GM12892 (cell line): ENCODE measurements at regions not wholly inside any gene's neighbourhood (a gene's known extent, or its start where the extent isn't known, plus 50 kb on each side); places are given as distances from the start of the nearest gene placed in this dataset.

Experiments
- DNase-seq: peaks from one replicate; pipeline ENCODE4 v3.0.0; 2011; ENCODE audit not compliant: insufficient read length
- FAIRE-seq: peaks from 2 replicates; lab custom pipeline; 2011; peaks lifted over from hg19 to GRCh38; lab: Jason Lieb, UNC
- POLR2A ChIP-seq: IDR thresholded peaks from 2 replicates; pipeline ENCODE4 v1.6.1; 2011; ENCODE audit warnings: low read depth, low read length, control low read depth
- POLR2AphosphoS5 ChIP-seq: IDR thresholded peaks from 2 replicates; pipeline ENCODE4 v1.6.1; 2011; ENCODE audit warnings: low read depth, low read length, control low read depth
- TAF1 ChIP-seq: IDR thresholded peaks from 2 replicates; pipeline ENCODE4 v1.6.1; 2011; ENCODE audit warnings: low read depth, mild to moderate bottlenecking, control low read depth, low read length, borderline replicate concordance

DNA sequence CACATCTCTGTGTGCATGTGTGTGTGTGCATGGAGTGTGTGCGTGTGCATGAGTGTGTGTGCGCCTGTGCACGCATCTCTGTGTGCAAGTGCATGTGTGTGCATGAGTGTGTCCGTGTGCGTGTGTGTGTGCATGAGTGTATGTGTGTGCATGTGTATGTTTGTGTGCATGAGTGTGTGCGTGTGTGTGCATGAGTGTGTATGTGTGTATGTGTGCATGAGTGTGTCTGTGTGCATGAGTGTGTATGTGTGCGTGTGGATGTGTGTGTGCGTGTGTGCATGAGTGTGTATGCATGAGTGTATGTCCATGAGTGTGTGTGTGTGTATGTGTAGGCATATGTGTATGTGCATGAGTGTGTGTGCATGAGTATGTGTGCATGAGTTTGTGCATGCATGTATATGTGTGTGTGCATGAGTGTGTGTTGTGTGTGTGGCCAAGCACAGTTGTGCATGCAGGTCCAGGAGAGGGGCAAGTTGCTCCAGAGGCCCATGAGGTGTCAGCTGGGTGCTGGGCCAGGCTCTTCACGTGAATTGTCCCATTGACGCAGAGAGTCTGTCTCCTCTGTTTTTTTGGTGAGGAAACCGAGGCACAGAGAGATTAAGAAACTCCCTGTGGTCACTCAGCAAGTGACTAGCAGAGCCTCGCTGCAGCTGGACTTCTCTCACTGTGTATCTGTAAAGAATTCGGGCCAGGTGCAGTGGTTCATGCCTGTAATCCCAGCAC, 75.5 kb downstream of the ASB1 start:
- no peak for DNase-seq
- no peak for FAIRE-seq
- TF ChIP-seq POLR2A (no peak), POLR2AphosphoS5 (no peak), TAF1 (no peak)

DNA sequence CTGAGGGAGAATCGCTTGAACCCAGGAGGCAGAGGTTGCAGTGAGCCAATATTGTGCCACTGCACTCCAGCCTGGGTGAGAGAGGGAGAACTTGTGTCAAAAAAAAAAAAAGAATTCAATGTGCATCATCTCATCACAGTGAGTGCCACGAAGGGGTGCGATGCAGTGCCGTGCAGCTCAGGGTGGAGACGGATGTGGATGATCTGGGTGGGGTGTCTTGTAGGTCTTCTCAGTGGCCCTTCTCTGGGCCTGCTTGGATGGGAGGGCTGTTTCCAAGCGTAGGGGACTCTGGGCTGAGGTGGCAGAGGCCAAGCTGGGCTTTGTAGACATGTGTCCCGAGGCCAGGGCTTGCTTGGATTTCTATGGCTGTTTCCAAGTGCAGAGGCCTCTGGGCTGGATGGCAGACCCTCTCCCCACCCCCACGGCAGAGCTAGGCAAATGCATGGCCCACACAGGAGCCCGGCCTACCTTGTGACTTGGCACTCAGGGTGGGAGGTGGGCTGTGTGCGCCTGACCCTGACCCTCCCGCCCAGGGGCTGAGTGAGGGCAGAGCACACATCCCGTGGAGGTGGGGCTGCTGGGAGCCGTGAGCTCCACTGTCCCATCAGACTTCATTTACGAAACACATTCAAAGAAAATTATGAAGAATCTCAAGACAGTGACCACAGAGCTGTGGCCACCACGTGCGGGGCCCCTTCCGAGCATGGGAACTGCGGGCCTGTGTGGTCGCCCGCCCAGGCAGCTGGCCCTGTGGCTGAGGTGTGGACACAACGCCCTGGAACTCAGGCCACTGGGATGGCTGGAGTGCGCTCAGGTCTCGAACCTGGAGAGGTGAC, 76.4 kb downstream of the ASB1 start:
- no peak for FAIRE-seq
- DNase-seq: no peak
- TF ChIP-seq TAF1: no peak
- TF ChIP-seq POLR2AphosphoS5: no peak

DNA sequence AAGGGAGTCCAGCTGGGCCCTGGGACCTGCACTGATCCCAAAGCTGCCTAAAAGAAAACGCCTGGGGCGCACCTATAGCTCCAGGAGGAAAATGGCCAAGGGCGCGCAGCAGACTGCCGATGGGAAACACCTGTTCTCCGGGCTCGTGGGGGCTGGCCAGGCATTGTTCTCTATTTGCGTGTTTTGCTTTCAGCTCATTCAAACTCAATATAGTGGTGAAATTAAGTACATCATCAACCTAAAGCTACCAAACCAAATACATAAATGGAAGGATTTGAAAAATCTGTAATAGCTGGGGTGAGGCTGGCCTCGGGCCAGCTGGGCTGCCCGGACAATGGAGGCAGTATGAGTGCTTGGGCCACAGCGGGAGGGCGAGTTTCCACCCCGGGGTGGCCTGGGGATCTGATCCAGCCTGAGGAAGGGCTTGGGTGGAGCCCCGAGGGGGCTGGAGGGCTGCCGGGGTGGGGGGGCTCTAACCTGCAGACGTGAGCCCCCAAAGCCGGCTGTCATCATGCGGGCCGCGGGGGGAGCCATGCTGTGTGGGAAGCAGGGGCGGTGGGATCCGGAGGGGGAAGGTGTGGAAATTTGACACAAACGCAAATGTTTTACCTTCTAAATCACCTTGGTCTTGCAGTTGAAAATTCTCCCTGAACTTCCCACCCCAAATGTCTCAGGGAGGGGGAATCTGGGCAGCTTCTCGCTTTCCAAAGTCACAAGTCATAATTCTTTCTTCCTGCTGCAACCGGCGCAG, 77.6 kb downstream of the ASB1 start:
- TF ChIP-seq TAF1: no peak
- no peak for FAIRE-seq
- no peak for DNase-seq

DNA sequence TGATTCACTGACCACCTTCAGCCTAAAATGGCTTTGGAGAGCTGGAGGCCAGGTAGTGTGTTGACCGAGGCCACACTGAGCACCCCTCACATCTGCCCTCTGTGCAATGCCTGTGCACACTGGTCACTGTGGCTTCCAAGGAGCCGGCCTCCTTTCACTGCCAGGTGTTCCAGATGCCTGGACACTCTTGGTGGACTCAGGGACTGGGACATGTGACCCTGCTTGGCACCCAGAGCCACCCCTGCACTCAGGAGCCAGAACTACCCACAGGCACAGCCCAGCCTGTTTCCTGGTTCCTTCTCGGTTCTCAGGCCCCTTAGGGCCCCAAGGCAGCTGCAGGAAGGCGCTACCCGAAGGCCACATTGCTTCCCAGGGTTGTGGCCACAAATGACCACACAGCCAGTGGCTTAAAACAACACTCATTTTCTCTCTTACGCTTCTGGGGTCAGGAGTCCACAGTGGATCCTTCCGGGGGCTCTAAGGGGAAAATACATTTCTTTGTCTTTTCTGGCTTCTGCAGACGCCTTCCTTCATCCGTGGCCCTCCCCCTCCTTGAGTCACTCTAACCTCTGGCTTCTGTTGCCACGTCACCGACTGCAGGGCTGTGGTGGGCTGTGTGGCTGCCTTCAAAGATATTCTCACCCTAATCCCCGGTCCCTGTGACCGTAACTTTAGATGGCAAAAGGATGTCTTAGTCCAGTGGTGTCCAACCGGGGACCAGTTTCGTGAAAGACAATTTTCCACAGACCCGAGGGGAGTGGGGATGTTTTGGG, 78.6 kb downstream of the ASB1 start:
- TF ChIP-seq POLR2A (no peak), POLR2AphosphoS5 (no peak), TAF1 (no peak)
- no peak for FAIRE-seq
- no peak for DNase-seq

DNA sequence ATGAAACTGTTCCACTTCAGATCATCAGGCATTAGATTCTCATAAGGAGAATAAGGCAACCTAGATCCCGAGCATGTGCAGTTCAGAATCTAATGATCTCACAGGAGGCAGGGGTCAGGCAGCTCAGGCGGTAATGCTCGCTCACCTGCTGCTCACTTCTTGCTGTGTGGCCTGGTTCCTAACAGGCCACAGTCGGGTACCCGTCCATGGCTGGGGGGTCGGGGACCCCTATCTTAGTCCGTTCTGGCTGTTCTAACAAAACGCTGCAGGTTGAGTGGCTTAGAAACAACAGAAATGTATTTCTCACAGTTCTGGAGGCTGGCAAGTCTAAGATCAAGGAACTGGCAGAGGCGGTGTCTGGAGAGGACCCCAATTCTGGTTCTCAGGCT, 79.2 kb downstream of the ASB1 start:
- TF ChIP-seq POLR2AphosphoS5 (no peak), TAF1 (no peak), POLR2A (no peak)
- no peak for FAIRE-seq
- DNase-seq: no peak

DNA sequence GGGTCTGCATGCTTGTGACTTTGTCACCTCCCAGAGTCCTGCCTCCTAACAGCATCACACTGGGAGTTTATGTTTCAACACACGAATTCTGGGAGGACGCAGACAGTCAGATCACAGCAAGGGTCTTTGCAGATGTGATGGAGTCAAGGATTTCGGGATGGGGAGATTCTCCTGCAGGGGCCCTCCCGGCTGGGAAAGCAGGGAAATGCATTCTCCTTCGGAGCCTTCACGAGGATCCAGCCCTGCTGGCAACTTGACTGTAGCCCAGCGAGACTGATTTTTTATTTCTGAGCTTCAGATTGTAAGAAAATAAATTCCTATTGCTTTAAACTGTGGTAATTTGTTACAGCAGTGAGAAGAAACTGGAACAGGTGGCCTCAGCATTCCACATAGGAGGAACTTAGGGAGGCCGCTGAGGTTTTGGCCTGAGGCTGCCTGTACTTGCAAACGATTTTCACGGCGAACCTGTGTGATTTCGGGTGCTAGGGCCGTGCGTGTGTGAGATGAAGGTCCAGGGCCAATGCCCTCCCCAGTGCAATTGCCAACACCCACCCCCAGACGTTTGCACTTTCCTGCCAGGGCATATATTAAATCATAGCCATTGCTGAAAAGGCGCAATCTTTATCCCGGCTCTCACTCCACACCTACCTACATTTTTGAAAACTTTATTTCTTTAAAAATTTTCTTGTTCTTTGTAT, 79.8 kb downstream of the ASB1 start:
- DNase-seq: no peak
- no peak for FAIRE-seq
- no peak for TF ChIP-seq POLR2AphosphoS5
- no peak for TF ChIP-seq TAF1
- no peak for TF ChIP-seq POLR2A

DNA sequence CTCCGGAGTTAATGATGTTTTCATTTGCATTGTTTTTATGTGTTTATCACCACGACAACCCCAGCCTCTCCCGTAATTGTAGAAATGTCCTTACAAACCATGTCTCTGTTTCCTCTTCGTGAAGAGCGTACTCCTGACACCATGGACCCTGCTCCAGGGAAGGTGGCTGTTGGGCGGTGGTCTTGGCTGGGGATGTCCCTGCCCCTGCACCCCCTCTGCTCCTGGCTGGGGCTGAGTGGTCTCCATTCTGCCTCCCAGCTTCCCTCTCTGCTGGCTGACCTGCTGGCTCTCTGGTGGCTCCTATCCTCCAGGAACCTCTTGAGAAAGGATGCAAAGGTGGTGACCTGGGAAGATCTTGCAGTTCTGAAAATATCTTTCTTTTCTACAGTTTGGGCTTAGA, 81.1 kb downstream of the ASB1 start:
- TF ChIP-seq TAF1: no peak
- no peak for TF ChIP-seq POLR2A
- FAIRE-seq (no peak), DNase-seq (no peak)

DNA sequence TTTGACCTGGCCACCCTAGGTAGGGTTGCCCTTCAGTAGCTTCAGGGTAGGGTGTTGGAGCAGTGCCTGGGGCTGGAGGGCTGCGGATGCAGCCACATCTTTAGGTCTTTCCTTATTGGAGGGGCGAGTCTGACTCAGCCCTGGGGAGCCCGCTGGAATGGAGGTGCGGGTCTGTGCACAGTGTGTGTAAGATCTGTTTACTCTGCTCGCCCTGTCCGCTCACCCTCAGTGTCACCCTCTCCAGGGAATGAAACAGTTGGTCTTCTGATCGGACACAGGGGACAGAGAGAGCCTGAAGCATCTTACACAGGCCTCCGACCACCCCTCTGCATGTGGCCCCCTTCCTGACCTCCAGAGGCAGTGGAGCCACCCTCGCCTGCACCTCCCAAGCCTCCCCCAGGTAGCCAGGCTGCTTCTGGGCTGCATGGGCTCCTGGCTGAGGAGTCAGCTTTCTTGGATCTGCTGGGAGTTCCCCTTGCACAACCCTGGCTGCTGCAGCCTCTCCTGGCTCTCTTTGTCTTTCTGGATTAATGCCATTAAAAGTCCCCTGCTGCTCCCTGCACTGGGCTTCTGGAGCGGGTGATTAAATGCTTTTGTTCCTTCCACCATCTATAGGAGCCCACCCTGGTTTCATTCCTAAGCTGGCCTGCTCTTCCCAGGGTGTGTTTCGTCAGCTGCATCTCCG, 82.6 kb downstream of the ASB1 start:
- FAIRE-seq (no peak), DNase-seq (no peak)
- TF ChIP-seq POLR2A: no peak

DNA sequence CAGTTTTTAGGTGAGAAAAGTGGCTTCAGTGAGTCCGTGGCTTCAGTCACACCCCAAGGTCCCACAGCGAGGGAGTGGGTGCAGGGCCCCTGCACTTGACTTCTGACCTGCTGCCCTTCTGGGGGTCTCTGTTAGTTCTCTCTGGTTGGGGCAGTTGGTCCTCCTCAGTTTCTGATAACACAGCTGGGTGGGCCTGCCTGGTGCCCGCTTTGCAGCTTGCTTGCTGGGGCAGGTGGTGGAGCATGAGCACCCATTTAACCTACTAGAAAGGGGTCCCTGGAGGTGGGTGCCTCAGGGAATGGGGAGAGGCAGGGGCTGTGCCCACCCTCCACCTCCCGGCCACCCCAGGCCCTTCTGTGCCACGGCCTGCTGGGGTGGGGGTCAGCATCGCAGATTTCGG, 83.2 kb downstream of the ASB1 start:
- no peak for FAIRE-seq
- no peak for DNase-seq
- TF ChIP-seq POLR2A: no peak
- TF ChIP-seq POLR2AphosphoS5: no peak
- no peak for TF ChIP-seq TAF1

DNA sequence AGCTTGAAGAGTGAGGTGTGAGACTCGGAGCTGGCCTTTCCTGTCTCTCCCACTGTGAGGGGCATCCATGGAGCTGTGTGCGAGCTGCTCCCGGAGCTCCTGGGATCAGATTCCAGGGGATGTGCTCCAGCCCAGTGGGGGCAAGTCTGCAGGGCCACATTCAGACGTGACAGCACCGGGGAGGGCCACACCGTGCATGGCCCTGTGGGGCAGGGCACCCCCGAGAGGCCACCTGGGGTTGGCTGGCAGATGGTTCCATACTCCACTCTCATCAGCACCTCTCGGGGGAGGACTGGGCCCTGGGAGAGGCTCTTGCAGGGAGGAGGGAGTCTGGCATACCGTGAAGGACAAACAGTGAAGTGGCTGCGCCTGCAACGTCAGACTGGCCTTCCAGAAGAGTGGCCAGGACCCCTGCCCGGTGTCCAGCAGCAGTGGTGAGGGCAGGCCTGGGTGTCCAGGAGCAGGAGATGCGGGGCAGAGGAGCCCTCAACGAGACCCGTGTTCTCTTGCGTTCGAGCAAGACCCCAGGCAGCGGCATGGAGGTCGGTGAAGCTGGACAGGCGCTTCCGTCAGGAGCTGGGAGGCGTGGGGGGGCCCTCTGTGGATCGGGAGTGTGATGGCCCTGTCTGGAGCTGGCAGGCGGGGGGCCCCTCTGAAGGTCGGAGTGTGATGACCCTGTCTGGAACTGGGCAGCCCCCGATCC, 84.3 kb downstream of the ASB1 start:
- FAIRE-seq (no peak), DNase-seq (no peak)
- TF ChIP-seq POLR2A: no peak
- TF ChIP-seq POLR2AphosphoS5: no peak
- TF ChIP-seq TAF1: no peak
